22Rv1 (cell line): ENCODE measurements at regions not wholly inside any gene's neighbourhood (a gene's known extent, or its start where the extent isn't known, plus 50 kb on each side); places are given as distances from the start of the nearest gene placed in this dataset.
"Not testable (repeated sequence)": the region's sequence is repeated elsewhere in the genome, so short reads cannot be mapped to it uniquely, and the experiment has no call there.

Experiments
- ZFX ChIP-seq: fragments of 450-650 bp; IDR thresholded peaks from 2 replicates; pipeline ENCODE4 v1.6.1; 2017; ENCODE audit warnings: antibody characterized with exemption, borderline replicate concordance
- TF ChIP-seq, protein P1 (sequence below): fragments of 450-650 bp; IDR thresholded peaks from 2 replicates; pipeline ENCODE4 v1.5.1; 2017; ENCODE audit warnings: mild to moderate bottlenecking

DNA sequence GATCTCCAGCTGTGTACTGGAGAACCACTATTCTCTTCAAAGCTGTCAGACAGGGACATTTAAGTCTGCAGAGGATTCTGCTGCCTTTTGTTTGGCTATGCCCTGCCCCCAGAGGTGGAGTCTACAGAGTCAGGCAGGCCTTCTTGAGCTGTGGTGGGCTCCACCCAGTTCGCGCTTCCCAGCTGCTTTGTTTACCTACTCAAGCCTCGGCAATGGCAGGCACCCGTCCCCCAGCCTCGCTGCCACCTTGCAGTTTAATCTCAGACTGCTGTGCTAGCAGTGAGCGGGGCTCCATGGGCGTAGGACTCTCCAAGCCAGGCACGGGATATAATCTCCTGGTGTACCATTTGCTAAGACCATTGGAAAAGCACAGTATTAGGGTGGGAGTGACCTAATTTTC, 145.5 kb downstream of the LAS1L start:
- TF ChIP-seq, protein P1, sequence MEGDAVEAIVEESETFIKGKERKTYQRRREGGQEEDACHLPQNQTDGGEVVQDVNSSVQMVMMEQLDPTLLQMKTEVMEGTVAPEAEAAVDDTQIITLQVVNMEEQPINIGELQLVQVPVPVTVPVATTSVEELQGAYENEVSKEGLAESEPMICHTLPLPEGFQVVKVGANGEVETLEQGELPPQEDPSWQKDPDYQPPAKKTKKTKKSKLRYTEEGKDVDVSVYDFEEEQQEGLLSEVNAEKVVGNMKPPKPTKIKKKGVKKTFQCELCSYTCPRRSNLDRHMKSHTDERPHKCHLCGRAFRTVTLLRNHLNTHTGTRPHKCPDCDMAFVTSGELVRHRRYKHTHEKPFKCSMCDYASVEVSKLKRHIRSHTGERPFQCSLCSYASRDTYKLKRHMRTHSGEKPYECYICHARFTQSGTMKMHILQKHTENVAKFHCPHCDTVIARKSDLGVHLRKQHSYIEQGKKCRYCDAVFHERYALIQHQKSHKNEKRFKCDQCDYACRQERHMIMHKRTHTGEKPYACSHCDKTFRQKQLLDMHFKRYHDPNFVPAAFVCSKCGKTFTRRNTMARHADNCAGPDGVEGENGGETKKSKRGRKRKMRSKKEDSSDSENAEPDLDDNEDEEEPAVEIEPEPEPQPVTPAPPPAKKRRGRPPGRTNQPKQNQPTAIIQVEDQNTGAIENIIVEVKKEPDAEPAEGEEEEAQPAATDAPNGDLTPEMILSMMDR: not testable (repeated sequence)
- TF ChIP-seq ZFX: not testable (repeated sequence)
